ENCODE measurements at regions not wholly inside any gene's neighbourhood (a gene's known extent, or its start where the extent isn't known, plus 50 kb on each side); places are given as distances from the start of the nearest gene placed in this dataset.

GRCh38 chr7:94054130-94054529, 50.0 kb upstream of the BET1 start:
- peak; percentile 25 for DNase-seq (ENCODE audit: low read depth)

GRCh38 chr7:94055963-94056362, 51.8 kb upstream of the BET1 start:
- peak; percentile 46 for DNase-seq (ENCODE audit: low read depth)

- peak; percentile 85 for DNase-seq (ENCODE audit: low read depth)
Measured at GRCh38 chr7:94056796-94057207, 52.6 kb upstream of the BET1 start.

- DNase-seq (ENCODE audit: low read depth): no peak
Measured at GRCh38 chr7:94057955-94058354, 53.8 kb upstream of the BET1 start.

- no peak for DNase-seq (ENCODE audit: low read depth)
Measured at GRCh38 chr7:94059746-94060145, 55.6 kb upstream of the BET1 start.

GRCh38 chr7:94060752-94061151, 56.6 kb upstream of the BET1 start:
- DNase-seq (ENCODE audit: low read depth): peak; percentile 83

GRCh38 chr7:94061326-94061725, 57.2 kb upstream of the BET1 start:
- no peak for DNase-seq (ENCODE audit: low read depth)

- no peak for DNase-seq (ENCODE audit: low read depth)
Measured at GRCh38 chr7:94062372-94062771, 58.2 kb upstream of the BET1 start.

GRCh38 chr7:94064541-94065191, 60.5 kb upstream of the BET1 start:
- peak; percentile 41 for DNase-seq (ENCODE audit: low read depth)

- no peak for DNase-seq (ENCODE audit: low read depth)
Measured at GRCh38 chr7:94067047-94067446, 62.9 kb upstream of the BET1 start.

- DNase-seq (ENCODE audit: low read depth): no peak
Measured at GRCh38 chr7:94067506-94067905, 63.4 kb upstream of the BET1 start.

- peak; percentile 71 for DNase-seq (ENCODE audit: low read depth)
Measured at GRCh38 chr7:94069162-94069739, 65.1 kb upstream of the BET1 start.

- DNase-seq (ENCODE audit: low read depth): no peak
Measured at GRCh38 chr7:94080551-94080950, 76.4 kb upstream of the BET1 start.

GRCh38 chr7:94082126-94082525, 78.0 kb upstream of the BET1 start:
- no peak for DNase-seq (ENCODE audit: low read depth)

- DNase-seq (ENCODE audit: low read depth): peak; percentile 84
Measured at GRCh38 chr7:94087664-94088352, 83.7 kb upstream of the BET1 start.

- peak; percentile 38 for DNase-seq (ENCODE audit: low read depth)
Measured at GRCh38 chr7:94088560-94088959, 84.4 kb upstream of the BET1 start.

GRCh38 chr7:94089806-94090205, 85.7 kb upstream of the BET1 start:
- DNase-seq (ENCODE audit: low read depth): no peak

GRCh38 chr7:94092980-94093379, 88.8 kb upstream of the BET1 start:
- no peak for DNase-seq (ENCODE audit: low read depth)

- DNase-seq (ENCODE audit: low read depth): no peak
Measured at GRCh38 chr7:94094298-94094697, 90.1 kb upstream of the BET1 start.

- peak; percentile 29 for DNase-seq (ENCODE audit: low read depth)
Measured at GRCh38 chr7:94095316-94096009, 91.3 kb upstream of the BET1 start.

GRCh38 chr7:94099679-94100078, 95.5 kb upstream of the BET1 start:
- DNase-seq (ENCODE audit: low read depth): no peak

- no peak for DNase-seq (ENCODE audit: low read depth)
Measured at GRCh38 chr7:94100723-94101345, 96.7 kb upstream of the BET1 start.

All from HT1080 (cell line).